ENCODE measurements at regions not wholly inside any gene's neighbourhood (a gene's known extent, or its start where the extent isn't known, plus 50 kb on each side); places are given as distances from the start of the nearest gene placed in this dataset.

DNA sequence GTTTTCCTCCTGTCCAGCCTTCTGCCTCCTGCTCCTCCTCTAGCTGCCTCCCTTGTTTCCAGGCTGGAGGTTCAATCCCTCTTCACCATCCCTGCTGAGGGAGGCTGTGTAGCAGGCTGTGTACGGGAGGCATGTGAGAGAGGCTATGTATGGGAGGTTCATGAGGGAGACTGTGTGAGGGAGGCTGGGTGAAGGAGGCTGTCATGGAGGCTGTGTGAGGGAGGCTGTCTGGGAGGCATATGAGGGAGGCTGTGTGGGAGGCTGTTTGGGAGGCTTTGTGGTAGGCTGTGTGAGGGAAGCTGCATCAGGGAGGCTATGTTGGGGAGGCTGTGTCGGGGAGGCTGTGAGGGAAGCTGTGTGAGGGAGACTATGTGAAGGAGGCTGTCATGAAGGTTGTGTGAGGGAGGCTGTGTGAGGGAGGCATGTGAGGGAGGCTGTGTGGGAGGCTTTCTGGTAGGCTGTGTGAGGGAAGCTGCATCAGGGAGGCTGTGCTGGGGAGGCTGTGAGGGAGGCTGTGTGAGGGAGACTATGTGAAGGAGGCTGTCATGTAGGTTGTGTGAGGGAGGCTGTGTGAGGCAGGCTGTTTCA, 123.7 kb upstream of the RNF32 start:
- TF ChIP-seq, protein P1, sequence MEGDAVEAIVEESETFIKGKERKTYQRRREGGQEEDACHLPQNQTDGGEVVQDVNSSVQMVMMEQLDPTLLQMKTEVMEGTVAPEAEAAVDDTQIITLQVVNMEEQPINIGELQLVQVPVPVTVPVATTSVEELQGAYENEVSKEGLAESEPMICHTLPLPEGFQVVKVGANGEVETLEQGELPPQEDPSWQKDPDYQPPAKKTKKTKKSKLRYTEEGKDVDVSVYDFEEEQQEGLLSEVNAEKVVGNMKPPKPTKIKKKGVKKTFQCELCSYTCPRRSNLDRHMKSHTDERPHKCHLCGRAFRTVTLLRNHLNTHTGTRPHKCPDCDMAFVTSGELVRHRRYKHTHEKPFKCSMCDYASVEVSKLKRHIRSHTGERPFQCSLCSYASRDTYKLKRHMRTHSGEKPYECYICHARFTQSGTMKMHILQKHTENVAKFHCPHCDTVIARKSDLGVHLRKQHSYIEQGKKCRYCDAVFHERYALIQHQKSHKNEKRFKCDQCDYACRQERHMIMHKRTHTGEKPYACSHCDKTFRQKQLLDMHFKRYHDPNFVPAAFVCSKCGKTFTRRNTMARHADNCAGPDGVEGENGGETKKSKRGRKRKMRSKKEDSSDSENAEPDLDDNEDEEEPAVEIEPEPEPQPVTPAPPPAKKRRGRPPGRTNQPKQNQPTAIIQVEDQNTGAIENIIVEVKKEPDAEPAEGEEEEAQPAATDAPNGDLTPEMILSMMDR (IDR thresholded peaks at IDR 0.05; ENCODE audit: insufficient read depth, low read depth, low read length) = no peak
- no peak for TF ChIP-seq EZH2 (IDR thresholded peaks at IDR 0.05; ENCODE audit: insufficient read depth, low read length)
